GM13977 (cell line): ENCODE measurements at regions not wholly inside any gene's neighbourhood (a gene's known extent, or its start where the extent isn't known, plus 50 kb on each side); places are given as distances from the start of the nearest gene placed in this dataset.

Experiments used
- DNase-seq: peaks from one replicate; pipeline ENCODE4 v3.0.0; 2012; ENCODE audit warnings: low spot score
- CTCF ChIP-seq: IDR thresholded peaks from 2 replicates; pipeline ENCODE4 v1.5.1; 2012; ENCODE audit warnings: mild to moderate bottlenecking, control low read depth; ENCODE audit not compliant: insufficient read depth; ENCODE audit errors: extremely low read depth, missing control alignments
- in situ Hi-C: fragments of 300-500 bp; cut with MboI; formaldehyde crosslinking; loops from one replicate; pipeline ENCODE4 v1.12.0; 2022; ENCODE audit warnings: low sequenced_read_pairs, low pct_unique_long_range_greater_than_20kb, mixed read lengths, inconsistent platforms; ENCODE audit not compliant: unreplicated experiment

GRCh38 chr9:99677281-99677680, 144.4 kb upstream of the NR4A3 start:
- no peak for TF ChIP-seq CTCF
- in situ Hi-C loops: no loop called here
- no peak for DNase-seq

GRCh38 chr9:99678566-99678965, 143.1 kb upstream of the NR4A3 start:
- no peak for TF ChIP-seq CTCF
- DNase-seq: no peak
- in situ Hi-C loops: no loop called here

- no peak for TF ChIP-seq CTCF
- DNase-seq: no peak
- in situ Hi-C loops: no loop called here
Observed at GRCh38 chr9:99680191-99680590, 141.5 kb upstream of the NR4A3 start.

GRCh38 chr9:99681113-99681512, 140.6 kb upstream of the NR4A3 start:
- no peak for TF ChIP-seq CTCF
- DNase-seq: no peak
- in situ Hi-C loops: no loop called here

- no peak for TF ChIP-seq CTCF
- in situ Hi-C loops: no loop called here
Observed at GRCh38 chr9:99682378-99682777, 139.3 kb upstream of the NR4A3 start.

GRCh38 chr9:99682870-99683269, 138.8 kb upstream of the NR4A3 start:
- in situ Hi-C loops: no loop called here
- no peak for TF ChIP-seq CTCF
- DNase-seq: no peak

More at GRCh38 chr9:99682378-99682777, 139.3 kb upstream of the NR4A3 start:
- DNase-seq: no peak

GRCh38 chr9:99690573-99690972, 131.1 kb upstream of the NR4A3 start:
- no peak for DNase-seq
- in situ Hi-C loops: no loop called here
- TF ChIP-seq CTCF: no peak
